ENCODE measurements at regions not wholly inside any gene's neighbourhood (a gene's known extent, or its start where the extent isn't known, plus 50 kb on each side); places are given as distances from the start of the nearest gene placed in this dataset.

GRCh38 chr16:9596788-9597187 lies 505.3 kb downstream of the HAPSTR1 start:
- Histone ChIP-seq H3K4me2 (ENCODE audit: insufficient read depth, low read length) (no peak overlapping the region), H3K36me3 (ENCODE audit: control insufficient read depth in 2 of 2, extremely low read depth in 1 of 2, insufficient read depth in 2 of 2, low read length in 2 of 2) (no peaks in the 10 kb centered on the region), H3K9ac (replicated peaks; ENCODE audit: extremely low read depth, insufficient read depth, low read length) (no peak overlapping the region), H3K9me1 (replicated peaks; ENCODE audit: control insufficient read depth, extremely low read depth, insufficient read depth, low read length) (no peaks in the 10 kb centered on the region), H3K79me2 (ENCODE audit: control insufficient read depth, insufficient read depth, low read length) (no peaks in the 10 kb centered on the region), H3K27ac (ENCODE audit: insufficient read depth, low read depth, low read length) (no peak overlapping the region), H3K4me3 (replicated peaks in 1 of 3; ENCODE audit: insufficient read depth in 1 of 3, low read depth in 1 of 3, low read length in 3 of 3) (no peak overlapping the region), H3K9me3 (replicated peaks; ENCODE audit: control insufficient read depth, insufficient read depth, low read length) (no peaks in the 10 kb centered on the region), H4K20me1 (replicated peaks; ENCODE audit: control insufficient read depth, extremely low read depth, insufficient read depth, low read length) (no peaks in the 10 kb centered on the region), H3K27me3 (ENCODE audit: control insufficient read depth in 2 of 2, insufficient read depth in 2 of 2, low read length in 2 of 2) (no peaks in the 10 kb centered on the region), H2AFZ (ENCODE audit: low read depth, low read length) (no peak overlapping the region), H3K4me1 (ENCODE audit: control insufficient read depth, extremely low read depth, insufficient read depth, low read length) (no peaks in the 10 kb centered on the region)
- ChIA-PET CTCF (no interaction called here), POLR2A (no interaction called here)
- no TSS peak for BruUV-seq (replicated peaks)
- no peak for TF ChIP-seq POLR2AphosphoS5 (IDR thresholded peaks at IDR 0.05; ENCODE audit: insufficient read depth, low read depth, low read length)
- no peak for FAIRE-seq
- no peak for DNase-seq (ENCODE audit: low read depth, low spot score)
- intact Hi-C loops (cut with micrococcal nuclease) (no loop called here), dilution Hi-C loops (cut with MboI; ENCODE audit: extremely low pct_ligation_motif_present, low sequenced_read_pairs) (no loop called here)

DNA sequence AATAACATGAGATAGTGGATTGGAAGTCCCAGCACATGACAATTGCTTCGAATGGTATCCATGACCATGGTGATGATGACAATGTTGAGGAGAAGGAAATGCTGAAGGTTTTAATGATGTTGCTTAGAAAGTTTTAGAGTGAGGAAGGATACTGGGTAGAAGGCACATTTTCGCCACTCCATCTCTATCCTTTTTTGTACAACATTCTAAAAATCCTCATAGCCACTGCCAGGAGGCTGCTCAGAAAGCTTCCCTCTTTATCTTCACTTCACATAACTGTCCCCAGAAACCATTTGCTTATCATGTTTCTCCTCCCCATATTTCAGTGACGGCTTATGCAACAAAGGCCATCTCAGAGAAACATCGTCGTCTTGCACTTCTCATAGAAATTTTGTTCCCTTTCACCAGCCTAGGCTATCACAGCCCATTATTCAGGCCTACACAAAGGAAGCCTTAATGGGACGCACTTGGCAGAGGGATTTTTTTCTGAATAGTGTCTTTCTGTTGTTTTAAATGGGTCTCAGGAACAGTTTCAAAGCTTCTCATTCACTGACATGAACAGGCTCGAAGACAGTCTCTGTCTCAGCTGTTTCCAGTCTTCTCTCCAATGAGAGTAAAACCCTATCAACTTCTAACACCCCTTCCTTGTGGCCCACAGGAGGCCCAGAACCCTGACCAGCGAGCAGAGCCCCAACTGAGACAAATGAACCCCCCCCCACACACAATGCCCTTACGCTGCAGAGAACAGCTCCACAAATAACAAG lies 506.7 kb downstream of the HAPSTR1 start:
- POLR2A ChIA-PET: no interaction called here

More for the DNA sequence above, 506.7 kb downstream of the HAPSTR1 start:
- Histone ChIP-seq H3K27me3 (ENCODE audit: control insufficient read depth in 2 of 2, insufficient read depth in 2 of 2, low read length in 2 of 2) (no peaks in the 10 kb centered on the region), H3K9me1 (replicated peaks; ENCODE audit: control insufficient read depth, extremely low read depth, insufficient read depth, low read length) (no peaks in the 10 kb centered on the region), H4K20me1 (replicated peaks; ENCODE audit: control insufficient read depth, extremely low read depth, insufficient read depth, low read length) (no peaks in the 10 kb centered on the region), H3K9me3 (replicated peaks; ENCODE audit: control insufficient read depth, insufficient read depth, low read length) (no peaks in the 10 kb centered on the region), H3K9ac (replicated peaks; ENCODE audit: extremely low read depth, insufficient read depth, low read length) (no peak overlapping the region), H3K79me2 (ENCODE audit: control insufficient read depth, insufficient read depth, low read length) (no peaks in the 10 kb centered on the region), H3K4me2 (ENCODE audit: insufficient read depth, low read length) (no peak overlapping the region), H3K4me1 (ENCODE audit: control insufficient read depth, extremely low read depth, insufficient read depth, low read length) (no peaks in the 10 kb centered on the region), H3K36me3 (ENCODE audit: control insufficient read depth in 2 of 2, extremely low read depth in 1 of 2, insufficient read depth in 2 of 2, low read length in 2 of 2) (no peaks in the 10 kb centered on the region), H3K4me3 (replicated peaks in 1 of 3; ENCODE audit: insufficient read depth in 1 of 3, low read depth in 1 of 3, low read length in 3 of 3) (no peak overlapping the region), H2AFZ (ENCODE audit: low read depth, low read length) (no peak overlapping the region), H3K27ac (ENCODE audit: insufficient read depth, low read depth, low read length) (no peak overlapping the region)
- DNase-seq (ENCODE audit: low read depth, low spot score) (no peak), FAIRE-seq (no peak)
- no peak for TF ChIP-seq GATA2 (IDR thresholded peaks at IDR 0.05; ENCODE audit: insufficient read depth, insufficient read length, low read depth, low read length)
- TF ChIP-seq POLR2AphosphoS5 (IDR thresholded peaks at IDR 0.05; ENCODE audit: insufficient read depth, low read depth, low read length): no peak
- TF ChIP-seq EZH2 (IDR thresholded peaks at IDR 0.05; ENCODE audit: borderline replicate concordance, low read depth, low read length, severe bottlenecking): no peak
- CTCF ChIA-PET: no interaction called here
- dilution Hi-C loops (cut with MboI; ENCODE audit: extremely low pct_ligation_motif_present, low sequenced_read_pairs): no loop called here
- no TSS peak for BruUV-seq (replicated peaks)
- intact Hi-C loops (cut with micrococcal nuclease): no loop called here
